ENCODE measurements at regions not wholly inside any gene's neighbourhood (a gene's known extent, or its start where the extent isn't known, plus 50 kb on each side); places are given as distances from the start of the nearest gene placed in this dataset.

- TF ChIP-seq CTCF (conservative IDR thresholded peaks at IDR 0.05; ENCODE audit: low read length) (no peak), EZH2phosphoT487 (IDR thresholded peaks at IDR 0.05; ENCODE audit: borderline replicate concordance, low read depth, low read length) (no peak)
These were observed 393.8 kb upstream of the CNKSR2 start for GRCh38 chrX:20980426-20980825.
